Progenitor cell of endocrine pancreas (in vitro differentiated cells): ENCODE measurements at regions not wholly inside any gene's neighbourhood (a gene's known extent, or its start where the extent isn't known, plus 50 kb on each side); places are given as distances from the start of the nearest gene placed in this dataset.
A peak's percentile ranks its signal among the peaks of the same experiment; 100 is the strongest.

Experiments used
- DNase-seq: peaks from one replicate; pipeline ENCODE4 v3.0.0; 2021; ENCODE audit warnings: low spot score; ENCODE audit not compliant: unreplicated experiment
- H3K27ac Mint-ChIP-seq: 2 replicates; pipeline ENCODE4 v1.8.0; 2021; ENCODE audit warnings: mild to moderate bottlenecking, moderate library complexity, mixed read lengths
- H3K27me3 Mint-ChIP-seq: 2 replicates; pipeline ENCODE4 v1.8.0; 2021; ENCODE audit warnings: mixed read lengths
- H3K36me3 Mint-ChIP-seq: 2 replicates; pipeline ENCODE4 v1.8.0; 2022; ENCODE audit warnings: mixed read lengths; ENCODE audit not compliant: insufficient read depth
- H3K4me1 Mint-ChIP-seq: 2 replicates; pipeline ENCODE4 v1.8.0; 2021; ENCODE audit warnings: low read depth, mixed read lengths
- H3K4me3 Mint-ChIP-seq: 2 replicates; pipeline ENCODE4 v1.8.0; 2021; ENCODE audit warnings: low read depth, mild to moderate bottlenecking, moderate library complexity, mixed read lengths
- H3K9me3 Mint-ChIP-seq: 2 replicates; pipeline ENCODE4 v1.8.0; 2021; ENCODE audit warnings: low read depth, mixed read lengths
- CTCF ChIP-seq: fragments of 200-600 bp; sonication (generic); IDR thresholded peaks from one replicate; pipeline ENCODE4 v1.5.0; 2021; ENCODE audit warnings: antibody characterized with exemption, mild to moderate bottlenecking; ENCODE audit not compliant: unreplicated experiment

GRCh38 chr18:28995319-28995718 is 818.4 kb upstream of the CDH2 start:
- DNase-seq = no peak
- TF ChIP-seq CTCF = peak; percentile 21
- H3K4me3 Mint-ChIP-seq = no peak overlapping the region
- no peaks in the 10 kb centered on the region for H3K36me3 Mint-ChIP-seq
- no peaks in the 10 kb centered on the region for H3K4me1 Mint-ChIP-seq
- no peaks in the 10 kb centered on the region for H3K27me3 Mint-ChIP-seq
- peaks cover 5% of the 10 kb centered on the region for H3K9me3 Mint-ChIP-seq
- no peak overlapping the region for H3K27ac Mint-ChIP-seq

DNA sequence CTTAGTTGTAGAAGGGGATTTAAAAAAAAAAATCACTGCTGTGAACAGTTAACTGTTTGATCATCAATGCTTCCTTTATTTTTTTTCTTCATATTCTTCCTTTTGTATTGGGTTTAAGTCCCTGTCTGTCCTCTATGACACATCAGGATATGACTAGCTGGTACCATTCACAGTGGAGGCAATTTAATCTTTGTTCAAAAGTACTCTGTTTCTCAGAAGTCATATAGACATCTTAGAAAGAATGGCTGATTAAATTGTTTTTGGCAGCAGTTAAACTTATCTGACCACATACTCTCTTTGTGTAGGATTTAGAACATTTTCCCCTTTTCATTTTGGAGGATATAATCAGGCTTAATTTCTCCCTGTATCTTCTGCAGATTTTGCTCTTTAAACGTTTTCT is 807.8 kb upstream of the CDH2 start:
- no peak overlapping the region for H3K4me3 Mint-ChIP-seq
- TF ChIP-seq CTCF = no peak
- peaks cover 3% of the 10 kb centered on the region for H3K9me3 Mint-ChIP-seq
- no peak overlapping the region for H3K27ac Mint-ChIP-seq
- no peaks in the 10 kb centered on the region for H3K36me3 Mint-ChIP-seq
- H3K4me1 Mint-ChIP-seq = no peaks in the 10 kb centered on the region
- H3K27me3 Mint-ChIP-seq = no peaks in the 10 kb centered on the region
- no peak for DNase-seq

DNA sequence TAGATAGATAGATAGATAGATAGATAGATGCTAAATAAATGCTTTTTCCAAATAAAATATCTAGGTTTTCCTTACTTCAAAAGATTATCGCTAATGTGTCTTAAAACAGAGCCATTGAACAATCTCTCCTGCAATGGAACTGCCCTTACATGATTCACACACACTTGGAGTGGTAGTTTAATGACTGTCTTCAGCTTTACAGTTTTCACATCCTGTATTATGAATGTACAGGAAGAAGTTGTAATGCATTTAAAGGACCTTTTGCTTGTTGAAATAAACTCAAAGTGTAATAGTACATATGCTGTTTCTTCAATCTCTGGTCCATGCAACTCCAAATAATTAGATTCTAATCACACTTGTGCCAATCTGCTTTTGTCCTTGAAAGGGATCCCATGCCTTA is 797.6 kb upstream of the CDH2 start:
- Mint-ChIP-seq H3K9me3 (peaks cover 8% of the 10 kb centered on the region), H3K36me3 (no peaks in the 10 kb centered on the region), H3K27ac (no peak overlapping the region), H3K27me3 (no peaks in the 10 kb centered on the region), H3K4me3 (no peak overlapping the region), H3K4me1 (peaks cover 6% of the 10 kb centered on the region)
- no peak for TF ChIP-seq CTCF
- DNase-seq = no peak

GRCh38 chr18:28973324-28973723 is 796.4 kb upstream of the CDH2 start:
- Mint-ChIP-seq H3K9me3 (peaks cover 8% of the 10 kb centered on the region), H3K36me3 (no peaks in the 10 kb centered on the region), H3K4me3 (no peak overlapping the region), H3K4me1 (peaks cover 6% of the 10 kb centered on the region), H3K27ac (no peak overlapping the region), H3K27me3 (no peaks in the 10 kb centered on the region)
- no peak for TF ChIP-seq CTCF
- no peak for DNase-seq

GRCh38 chr18:28972333-28972907 is 795.5 kb upstream of the CDH2 start:
- peaks cover 8% of the 10 kb centered on the region for H3K9me3 Mint-ChIP-seq
- DNase-seq = no peak
- no peak overlapping the region for H3K27ac Mint-ChIP-seq
- H3K36me3 Mint-ChIP-seq = no peaks in the 10 kb centered on the region
- TF ChIP-seq CTCF = no peak
- no peak overlapping the region for H3K4me3 Mint-ChIP-seq
- peaks cover 6% of the 10 kb centered on the region for H3K4me1 Mint-ChIP-seq
- H3K27me3 Mint-ChIP-seq = no peaks in the 10 kb centered on the region
